ENCODE measurements at regions not wholly inside any gene's neighbourhood (a gene's known extent, or its start where the extent isn't known, plus 50 kb on each side); places are given as distances from the start of the nearest gene placed in this dataset.

GRCh38 chr5:152532714-152533113 lies 127.6 kb upstream of the NMUR2 start:
- Histone ChIP-seq H3K9me3 (ENCODE audit: insufficient read depth, low read length, severe bottlenecking) (no peaks in the 10 kb centered on the region), H3K9ac (ENCODE audit: low read depth, low read length) (no peak overlapping the region), H3K27me3 (ENCODE audit: insufficient read depth, low read length, poor library complexity) (no peaks in the 10 kb centered on the region), H3K36me3 (ENCODE audit: insufficient read depth, low read length) (no peaks in the 10 kb centered on the region), H2AFZ (ENCODE audit: low read depth, low read length) (no peak overlapping the region), H4K20me1 (ENCODE audit: insufficient read depth, low read length) (no peaks in the 10 kb centered on the region), H3K4me3 (ENCODE audit: low read depth in 1 of 2, low read length in 2 of 2) (no peak overlapping the region), H3K79me2 (ENCODE audit: insufficient read depth, low read length) (no peaks in the 10 kb centered on the region), H3K27ac (ENCODE audit: low read length) (no peak overlapping the region), H3K4me2 (ENCODE audit: insufficient read depth, low read length) (no peak overlapping the region), H3K4me1 (ENCODE audit: insufficient read depth, low read length) (no peaks in the 10 kb centered on the region)
- TF ChIP-seq EZH2 (IDR thresholded peaks at IDR 0.05; ENCODE audit: borderline replicate concordance, low read depth, low read length, severe bottlenecking) (no peak), CTCF (IDR thresholded peaks at IDR 0.05; ENCODE audit: borderline replicate concordance, extremely low read depth, low read length, poor library complexity, severe bottlenecking) (peak; percentile 62)
- ATAC-seq (ENCODE audit: insufficient read depth, low read depth) (peak; percentile 44; the same call in 1 of the 3 replicates), DNase-seq (no peak)

- no peak overlapping the region for H3K4me3 ChIP-seq (ENCODE audit: low read depth in 1 of 2, low read length in 2 of 2)
- no peaks in the 10 kb centered on the region for H4K20me1 ChIP-seq (ENCODE audit: insufficient read depth, low read length)
- no peak for ATAC-seq (ENCODE audit: insufficient read depth, low read depth)
- TF ChIP-seq EZH2 (IDR thresholded peaks at IDR 0.05; ENCODE audit: borderline replicate concordance, low read depth, low read length, severe bottlenecking), result no peak
- no peak for TF ChIP-seq CTCF (IDR thresholded peaks at IDR 0.05; ENCODE audit: borderline replicate concordance, extremely low read depth, low read length, poor library complexity, severe bottlenecking)
- H3K27ac ChIP-seq (ENCODE audit: low read length), result no peak overlapping the region
- no peaks in the 10 kb centered on the region for H3K9me3 ChIP-seq (ENCODE audit: insufficient read depth, low read length, severe bottlenecking)
- H3K4me1 ChIP-seq (ENCODE audit: insufficient read depth, low read length), result no peaks in the 10 kb centered on the region
- H3K9ac ChIP-seq (ENCODE audit: low read depth, low read length), result no peak overlapping the region
- no peak overlapping the region for H2AFZ ChIP-seq (ENCODE audit: low read depth, low read length)
- H3K79me2 ChIP-seq (ENCODE audit: insufficient read depth, low read length), result no peaks in the 10 kb centered on the region
- no peak overlapping the region for H3K4me2 ChIP-seq (ENCODE audit: insufficient read depth, low read length)
- no peaks in the 10 kb centered on the region for H3K27me3 ChIP-seq (ENCODE audit: insufficient read depth, low read length, poor library complexity)
- DNase-seq, result no peak
- no peaks in the 10 kb centered on the region for H3K36me3 ChIP-seq (ENCODE audit: insufficient read depth, low read length)
Measured at GRCh38 chr5:152534641-152535040, 129.6 kb upstream of the NMUR2 start.

- Histone ChIP-seq H3K4me3 (ENCODE audit: low read depth in 1 of 2, low read length in 2 of 2) (no peak overlapping the region), H3K9ac (ENCODE audit: low read depth, low read length) (no peak overlapping the region), H4K20me1 (ENCODE audit: insufficient read depth, low read length) (no peaks in the 10 kb centered on the region), H3K27me3 (ENCODE audit: insufficient read depth, low read length, poor library complexity) (no peaks in the 10 kb centered on the region), H3K79me2 (ENCODE audit: insufficient read depth, low read length) (no peaks in the 10 kb centered on the region), H3K4me2 (ENCODE audit: insufficient read depth, low read length) (no peak overlapping the region), H2AFZ (ENCODE audit: low read depth, low read length) (no peak overlapping the region), H3K36me3 (ENCODE audit: insufficient read depth, low read length) (no peaks in the 10 kb centered on the region), H3K27ac (ENCODE audit: low read length) (no peak overlapping the region), H3K9me3 (ENCODE audit: insufficient read depth, low read length, severe bottlenecking) (no peaks in the 10 kb centered on the region), H3K4me1 (ENCODE audit: insufficient read depth, low read length) (no peaks in the 10 kb centered on the region)
- TF ChIP-seq EZH2 (IDR thresholded peaks at IDR 0.05; ENCODE audit: borderline replicate concordance, low read depth, low read length, severe bottlenecking) (no peak), CTCF (IDR thresholded peaks at IDR 0.05; ENCODE audit: borderline replicate concordance, extremely low read depth, low read length, poor library complexity, severe bottlenecking) (no peak)
- peak; percentile 59; the same call in 2 of the 3 replicates for ATAC-seq (ENCODE audit: insufficient read depth, low read depth)
- DNase-seq, result peak; percentile 24
Measured at GRCh38 chr5:152542741-152543140, 137.7 kb upstream of the NMUR2 start.

- Histone ChIP-seq H3K79me2 (ENCODE audit: insufficient read depth, low read length) (no peaks in the 10 kb centered on the region), H3K36me3 (ENCODE audit: insufficient read depth, low read length) (no peaks in the 10 kb centered on the region), H4K20me1 (ENCODE audit: insufficient read depth, low read length) (no peaks in the 10 kb centered on the region), H3K27me3 (ENCODE audit: insufficient read depth, low read length, poor library complexity) (no peaks in the 10 kb centered on the region), H3K4me1 (ENCODE audit: insufficient read depth, low read length) (no peaks in the 10 kb centered on the region), H2AFZ (ENCODE audit: low read depth, low read length) (no peak overlapping the region), H3K4me3 (ENCODE audit: low read depth in 1 of 2, low read length in 2 of 2) (no peak overlapping the region), H3K9ac (ENCODE audit: low read depth, low read length) (no peak overlapping the region), H3K4me2 (ENCODE audit: insufficient read depth, low read length) (no peak overlapping the region), H3K9me3 (ENCODE audit: insufficient read depth, low read length, severe bottlenecking) (no peaks in the 10 kb centered on the region), H3K27ac (ENCODE audit: low read length) (no peak overlapping the region)
- no peak for DNase-seq
- TF ChIP-seq CTCF (IDR thresholded peaks at IDR 0.05; ENCODE audit: borderline replicate concordance, extremely low read depth, low read length, poor library complexity, severe bottlenecking) (no peak), EZH2 (IDR thresholded peaks at IDR 0.05; ENCODE audit: borderline replicate concordance, low read depth, low read length, severe bottlenecking) (no peak)
- ATAC-seq (ENCODE audit: insufficient read depth, low read depth), result no peak
Measured at GRCh38 chr5:152546493-152546892, 141.4 kb upstream of the NMUR2 start.

Data from DND-41 (cell line).